ENCODE measurements at regions not wholly inside any gene's neighbourhood (a gene's known extent, or its start where the extent isn't known, plus 50 kb on each side); places are given as distances from the start of the nearest gene placed in this dataset.
"Not testable (repeated sequence)": the region's sequence is repeated elsewhere in the genome, so short reads cannot be mapped to it uniquely, and the experiment has no call there.

DNA sequence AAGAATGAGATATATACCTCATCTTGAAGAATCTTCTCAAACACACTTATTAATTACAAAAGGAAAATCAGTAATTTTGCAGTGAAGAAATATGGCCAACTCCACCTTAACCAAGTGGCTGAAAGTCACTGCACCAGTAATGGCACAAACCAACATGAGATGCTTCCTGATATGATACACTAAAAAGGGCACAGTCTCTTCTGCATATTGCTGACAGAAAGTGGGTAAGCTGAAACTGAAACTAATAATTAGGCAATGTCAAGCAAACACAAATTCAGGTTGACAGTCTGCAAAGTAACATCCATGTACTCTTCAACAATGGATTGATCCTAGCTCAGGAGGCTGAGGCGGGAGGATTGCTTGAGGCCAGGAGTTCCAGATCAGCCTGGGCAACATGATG lies 56.1 kb downstream of the ZNF22 start:
- FAIRE-seq, result not testable (repeated sequence)

DNA sequence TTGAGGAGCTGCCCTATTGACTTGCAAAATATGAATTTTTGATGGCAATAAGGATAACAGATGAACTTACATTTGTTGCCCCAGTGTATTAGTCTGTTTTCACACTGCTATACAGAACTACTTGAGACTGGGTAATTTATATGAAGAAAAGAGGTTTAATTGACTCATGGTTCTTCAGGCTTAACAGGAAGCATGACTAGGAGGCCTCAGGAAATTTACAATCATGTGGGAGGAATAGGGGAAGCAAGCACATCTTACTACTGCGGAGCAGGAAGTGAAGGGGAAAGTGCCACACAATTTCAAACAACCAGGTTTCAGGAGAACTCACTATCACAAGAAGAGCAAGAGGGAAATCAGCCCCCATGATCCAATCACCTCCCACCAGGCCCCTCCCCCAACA lies 57.9 kb downstream of the ZNF22 start:
- FAIRE-seq (no peak), DNase-seq (ENCODE audit: low spot score) (no peak)

More for the DNA sequence above, 56.1 kb downstream of the ZNF22 start:
- not testable (repeated sequence) for DNase-seq (ENCODE audit: low spot score)

DNA sequence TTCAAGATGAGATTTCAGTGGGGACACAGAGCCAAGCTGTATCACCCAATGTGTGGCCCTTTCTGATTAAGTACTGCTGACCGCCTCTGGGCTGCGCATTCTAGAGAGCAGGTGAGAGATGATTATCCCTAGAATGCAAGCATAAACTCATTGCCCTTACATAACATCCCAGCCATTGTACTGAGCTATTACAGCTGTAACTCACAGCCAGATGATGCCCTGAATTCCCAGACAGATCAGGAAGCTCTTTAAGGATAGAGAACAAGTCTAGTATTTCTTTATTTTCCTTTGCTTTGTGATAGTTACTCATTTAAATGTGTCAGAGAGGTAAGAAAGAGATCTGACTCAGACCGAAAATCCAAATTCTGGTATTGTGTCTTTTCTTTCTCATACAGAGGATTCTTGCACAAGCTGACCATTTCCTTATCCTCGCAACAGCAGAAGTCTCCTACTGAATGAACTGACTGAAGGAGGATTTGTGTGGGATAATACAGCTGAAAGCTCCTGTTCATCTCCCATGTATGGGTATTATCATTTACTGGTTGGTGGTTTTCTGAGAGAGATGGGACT lies 58.4 kb downstream of the ZNF22 start:
- no peak for DNase-seq (ENCODE audit: low spot score)
- FAIRE-seq, result no peak

DNA sequence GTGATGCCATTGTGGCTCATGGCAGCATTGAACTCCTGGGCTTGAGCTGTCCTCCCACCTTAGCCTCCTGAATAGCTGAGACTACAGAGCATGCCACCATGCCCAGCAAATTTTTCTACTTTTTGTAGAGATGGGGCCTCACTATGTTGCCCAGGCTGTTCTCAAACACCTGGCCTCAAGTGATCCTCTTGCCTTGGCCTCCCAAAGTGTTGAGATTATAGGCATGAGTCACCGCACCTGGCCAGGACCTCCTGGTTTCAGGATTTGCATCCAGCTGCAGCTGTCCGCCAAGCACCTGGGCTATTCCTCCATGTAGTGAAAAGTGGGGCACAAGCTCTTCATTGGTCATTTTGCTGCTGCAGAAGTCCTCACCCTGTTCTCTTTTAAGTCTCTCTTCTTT lies 58.9 kb downstream of the ZNF22 start:
- FAIRE-seq (no peak), DNase-seq (ENCODE audit: low spot score) (no peak)

DNA sequence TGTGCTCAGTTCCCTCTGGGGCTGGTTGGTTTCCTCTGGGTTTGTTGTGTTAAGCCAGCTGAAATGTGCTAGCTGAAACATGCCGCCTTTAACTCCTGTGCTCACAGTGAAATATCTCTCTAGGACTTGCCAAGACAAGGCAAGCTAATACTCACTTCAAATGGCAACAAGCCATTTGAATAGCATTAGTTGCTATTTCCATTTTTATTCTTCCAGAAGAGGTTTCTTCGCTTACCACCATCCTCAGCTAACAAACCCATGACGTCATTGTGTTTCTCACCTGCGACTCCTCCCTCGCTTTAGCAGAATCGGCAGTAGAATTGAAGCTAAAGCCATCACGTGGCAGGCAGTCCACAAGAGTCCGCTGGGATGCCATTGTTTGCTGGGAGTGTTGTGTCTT lies 61.3 kb downstream of the ZNF22 start:
- DNase-seq (ENCODE audit: low spot score) (no peak), FAIRE-seq (peak; percentile 63)

DNA sequence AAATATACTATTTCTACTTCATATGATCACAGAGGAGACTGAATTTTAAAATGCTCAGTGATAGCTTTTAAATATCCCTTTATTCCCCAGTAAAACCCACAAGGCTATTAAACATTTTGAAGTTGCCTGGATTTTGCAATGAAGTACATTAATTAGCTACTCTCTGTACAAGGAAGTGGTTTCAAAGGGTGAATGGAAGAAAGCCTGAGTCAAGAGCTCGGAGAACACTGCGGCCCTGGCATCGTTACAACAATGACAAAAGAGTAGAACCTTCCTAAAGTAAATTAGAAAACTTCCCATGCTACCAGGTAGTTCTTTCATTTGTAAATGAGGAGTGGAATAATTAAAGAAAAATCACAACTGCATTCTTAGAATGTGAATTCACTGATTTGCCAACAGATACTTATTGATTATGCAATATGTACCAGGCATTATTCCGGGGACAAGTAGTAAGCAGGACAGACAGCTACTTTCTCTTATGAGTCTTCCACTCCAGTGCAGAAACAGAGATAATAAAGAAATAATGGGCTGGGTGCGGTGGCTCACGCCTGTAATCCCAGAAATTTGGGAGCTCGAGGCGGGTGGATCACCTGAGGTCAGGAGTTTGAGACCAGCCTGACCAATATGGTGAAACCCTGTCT lies 63.0 kb downstream of the ZNF22 start:
- FAIRE-seq (no peak), DNase-seq (ENCODE audit: low spot score) (no peak)

DNA sequence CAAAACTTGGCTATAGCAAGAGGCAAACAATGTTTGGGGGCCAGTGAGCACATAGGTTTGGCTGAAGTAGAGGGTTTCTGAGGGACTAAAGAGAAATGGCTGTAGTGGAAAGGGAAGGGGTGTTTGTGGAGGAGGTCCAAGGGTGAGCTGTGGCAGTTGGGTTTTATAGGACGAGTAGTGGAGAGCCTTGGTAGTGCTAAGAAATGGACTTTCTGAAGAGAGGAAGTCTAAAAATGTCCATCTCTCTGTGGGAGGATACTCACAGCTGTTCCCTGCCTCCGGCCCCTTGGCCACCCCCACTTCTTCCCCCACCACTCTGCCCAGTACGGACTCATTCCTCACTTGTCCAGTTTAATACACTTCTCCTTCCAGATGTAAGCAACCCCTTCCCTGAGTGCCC lies 64.3 kb downstream of the ZNF22 start:
- no peak for DNase-seq (ENCODE audit: low spot score)
- no peak for FAIRE-seq

DNA sequence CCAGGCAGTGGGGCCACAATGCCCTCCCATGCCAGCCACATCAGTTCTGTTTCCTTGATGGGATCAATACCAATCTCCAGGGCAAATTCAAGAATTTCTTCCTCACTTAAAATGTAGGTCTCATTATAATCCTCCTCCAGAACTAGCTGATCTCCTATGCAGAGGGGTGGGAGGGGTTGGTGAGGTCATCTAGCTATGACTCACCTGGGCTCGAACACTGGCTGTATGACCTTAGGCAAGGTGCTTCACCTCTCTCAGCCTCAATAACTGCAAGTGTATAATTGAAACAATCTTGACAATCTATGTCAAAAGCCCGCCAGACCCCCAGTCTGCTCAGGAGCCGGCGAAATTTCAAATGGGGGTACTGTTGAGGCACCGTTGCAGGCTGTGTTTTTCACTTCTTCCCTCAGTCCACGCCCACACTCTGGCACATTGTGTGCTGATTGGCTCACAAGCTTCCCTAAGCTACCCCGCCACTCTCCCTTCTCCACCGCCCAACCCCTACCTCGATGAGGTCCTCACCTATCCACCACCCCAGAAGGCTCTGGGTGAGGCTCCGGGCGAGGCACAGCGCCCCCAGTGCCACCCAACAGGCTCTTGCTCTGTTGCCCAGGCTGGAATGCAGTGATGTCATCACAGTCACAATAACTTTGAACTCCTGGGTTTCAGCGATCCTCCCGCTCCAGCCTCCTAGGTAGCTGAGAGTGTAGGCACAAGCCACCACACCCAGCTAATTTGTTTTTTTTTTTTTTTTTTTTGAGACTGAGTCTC lies 70.5 kb downstream of the ZNF22 start:
- no peak for FAIRE-seq

DNA sequence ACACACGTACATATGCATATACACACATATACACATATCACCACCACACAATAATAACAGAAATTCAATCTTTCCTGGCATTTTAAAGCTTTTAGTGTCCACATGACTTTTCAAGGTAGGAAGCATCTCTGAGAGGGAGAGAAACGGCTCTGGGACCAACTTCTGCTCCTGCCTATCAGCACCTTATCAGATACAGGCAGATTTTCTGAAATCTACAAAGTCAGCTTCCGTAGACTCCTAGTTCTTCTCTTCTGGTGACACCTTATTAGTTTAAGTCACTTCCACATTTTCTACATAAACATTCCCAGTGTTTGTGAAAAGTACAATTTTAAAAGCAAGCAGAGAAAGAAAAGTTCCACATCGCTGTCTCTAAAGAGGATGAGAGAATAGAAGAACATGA lies 74.5 kb downstream of the ZNF22 start:
- no peak for FAIRE-seq
- no peak for DNase-seq (ENCODE audit: low spot score)

More for the DNA sequence above, 70.5 kb downstream of the ZNF22 start:
- DNase-seq (ENCODE audit: low spot score), result no peak

DNA sequence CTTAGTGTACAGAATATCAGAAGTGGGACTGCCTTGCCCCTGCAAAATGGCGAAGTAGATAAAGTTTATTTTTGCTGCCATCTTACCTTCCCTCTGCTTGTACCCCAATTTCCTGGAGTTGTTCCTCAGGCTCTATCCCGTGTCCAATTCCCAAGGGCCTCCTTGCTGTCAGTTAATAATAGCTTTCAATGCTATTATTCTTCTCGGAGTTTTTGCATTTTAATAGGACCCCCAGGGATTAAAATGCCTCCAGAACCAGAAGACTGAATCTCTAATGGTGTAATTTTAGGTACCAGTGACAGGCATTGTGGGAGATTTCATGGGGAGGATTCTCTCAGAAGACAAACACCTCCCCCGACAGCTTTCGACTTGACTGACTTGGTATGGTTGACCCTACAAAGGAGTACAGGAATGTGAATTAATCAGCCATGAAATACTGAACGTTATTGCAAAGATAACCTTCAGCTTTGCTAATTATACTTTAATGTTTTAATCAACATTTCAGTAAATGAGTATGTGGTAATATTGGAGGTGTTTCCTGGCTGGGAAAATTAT lies 75.2 kb downstream of the ZNF22 start:
- FAIRE-seq, result no peak
- no peak for DNase-seq (ENCODE audit: low spot score)

DNA sequence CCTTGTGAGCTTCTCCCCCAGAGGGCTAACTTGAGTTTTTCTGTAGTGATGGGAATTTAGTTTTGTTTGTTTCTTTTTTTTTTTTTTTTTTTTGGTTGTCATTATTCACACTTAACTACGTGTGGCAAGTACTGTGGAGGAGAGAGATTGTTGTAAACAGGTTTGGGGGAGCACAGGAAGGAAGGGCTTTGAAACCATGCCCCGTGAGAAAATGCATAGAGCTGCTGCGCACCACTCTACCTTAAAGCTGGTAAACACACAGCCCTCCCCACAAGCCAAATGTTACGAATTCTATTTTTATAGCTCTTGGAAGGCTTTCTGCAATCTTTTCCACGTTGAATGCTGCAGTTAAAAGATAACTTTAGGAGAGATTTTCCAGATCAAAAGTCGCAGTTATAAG lies 76.2 kb downstream of the ZNF22 start:
- no peak for DNase-seq (ENCODE audit: low spot score)
- FAIRE-seq, result no peak

DNA sequence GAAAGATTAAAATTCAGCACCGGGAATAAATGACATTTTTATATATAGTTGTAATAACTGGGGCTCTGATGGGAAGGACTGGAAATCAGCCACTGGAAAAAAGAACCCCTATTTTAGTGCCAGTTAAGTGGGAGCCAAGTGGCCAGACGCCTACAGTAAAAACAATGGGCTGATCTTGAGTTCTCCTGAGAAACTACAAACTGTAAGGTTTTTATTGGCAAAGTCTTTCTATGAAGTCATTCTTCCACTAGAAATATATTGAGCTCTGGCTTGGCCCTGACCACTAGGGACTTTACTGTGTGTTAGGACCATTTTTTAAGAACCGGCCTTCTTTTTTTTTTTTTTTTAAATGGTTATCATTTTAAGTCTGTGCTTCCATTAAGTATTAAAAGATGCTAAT lies 79.6 kb downstream of the ZNF22 start:
- no peak for DNase-seq (ENCODE audit: low spot score)
- FAIRE-seq, result no peak

DNA sequence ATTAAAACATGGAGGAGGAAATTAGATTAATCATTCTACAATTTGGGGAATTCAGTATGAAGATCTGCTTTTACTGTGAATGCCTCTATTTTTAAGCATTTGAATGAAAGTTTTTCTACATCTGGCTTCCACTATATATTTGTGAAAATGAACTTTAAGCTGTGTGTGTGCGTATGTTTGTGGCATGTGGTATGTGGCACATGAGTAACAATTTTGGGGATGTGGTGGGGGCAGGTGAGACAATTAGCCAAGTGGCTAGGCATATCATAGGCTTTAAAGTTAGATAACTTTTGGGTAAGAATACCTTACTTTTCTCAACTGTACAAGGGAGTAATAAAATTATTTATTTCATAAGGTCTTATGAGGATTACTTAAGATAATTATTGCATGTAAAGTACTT lies 81.5 kb downstream of the ZNF22 start:
- DNase-seq (ENCODE audit: low spot score), result no peak

DNA sequence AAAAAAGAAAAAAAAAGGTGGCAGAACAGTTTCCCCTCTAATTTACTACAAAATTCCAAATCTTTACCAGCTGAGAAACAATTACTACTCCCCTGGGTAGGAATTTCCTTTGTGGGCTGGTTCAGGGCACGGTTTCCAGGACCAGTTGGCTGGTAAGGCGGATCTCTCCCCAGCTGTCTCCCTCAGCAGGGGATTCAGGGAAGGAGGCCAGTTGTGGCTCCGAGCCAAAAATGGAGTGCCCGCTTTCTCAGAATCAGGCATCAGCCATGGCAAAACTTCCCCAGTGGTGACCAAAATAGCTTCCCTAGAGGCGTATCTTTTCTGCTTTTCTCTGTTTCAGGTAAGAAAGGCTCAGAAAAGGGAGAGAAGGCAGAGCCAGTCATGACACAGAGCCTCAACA lies 91.2 kb downstream of the ZNF22 start:
- DNase-seq (ENCODE audit: low spot score), result no peak
- no peak for FAIRE-seq

More for the DNA sequence above, 81.5 kb downstream of the ZNF22 start:
- FAIRE-seq, result no peak

DNA sequence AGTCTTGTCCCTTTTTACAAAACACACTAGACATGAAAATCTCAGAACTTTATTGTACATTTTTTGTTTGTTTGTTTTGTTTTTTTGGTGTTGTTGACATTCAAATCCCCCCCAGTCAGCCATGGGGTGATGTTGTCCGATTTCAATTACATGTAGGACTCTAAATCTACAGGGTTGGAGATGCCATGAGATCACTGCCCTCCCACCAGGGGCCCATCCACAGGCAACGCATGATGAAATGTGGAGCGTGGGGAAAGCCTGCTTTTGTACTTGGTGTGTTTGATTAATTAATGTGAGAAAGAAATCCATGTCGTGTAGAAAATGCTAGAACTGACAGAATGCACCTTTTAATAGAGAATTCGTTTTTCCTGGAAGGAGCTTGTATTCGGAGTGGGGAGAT lies 93.2 kb downstream of the ZNF22 start:
- no peak for FAIRE-seq
- DNase-seq (ENCODE audit: low spot score), result no peak

DNA sequence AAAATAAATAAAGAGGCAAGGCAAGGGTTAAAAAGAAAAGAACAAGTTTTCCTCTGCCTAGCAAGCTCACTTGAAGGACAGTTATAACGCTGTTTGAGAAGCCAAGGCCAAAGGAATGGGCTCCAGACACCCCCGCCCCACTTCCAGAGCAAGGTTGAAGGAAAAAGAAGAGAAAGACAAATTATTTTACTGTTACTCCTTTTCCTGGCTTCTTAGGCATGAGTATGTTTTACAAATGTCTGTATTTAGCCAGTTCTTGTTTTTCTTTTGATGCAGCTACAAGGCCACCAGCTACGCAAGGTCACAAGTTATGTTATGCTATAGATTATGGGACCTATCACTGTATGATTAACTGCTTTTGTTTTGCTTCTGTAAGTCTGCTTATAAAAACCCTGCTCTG lies 94.6 kb downstream of the ZNF22 start:
- FAIRE-seq, result no peak
- no peak for DNase-seq (ENCODE audit: low spot score)

DNA sequence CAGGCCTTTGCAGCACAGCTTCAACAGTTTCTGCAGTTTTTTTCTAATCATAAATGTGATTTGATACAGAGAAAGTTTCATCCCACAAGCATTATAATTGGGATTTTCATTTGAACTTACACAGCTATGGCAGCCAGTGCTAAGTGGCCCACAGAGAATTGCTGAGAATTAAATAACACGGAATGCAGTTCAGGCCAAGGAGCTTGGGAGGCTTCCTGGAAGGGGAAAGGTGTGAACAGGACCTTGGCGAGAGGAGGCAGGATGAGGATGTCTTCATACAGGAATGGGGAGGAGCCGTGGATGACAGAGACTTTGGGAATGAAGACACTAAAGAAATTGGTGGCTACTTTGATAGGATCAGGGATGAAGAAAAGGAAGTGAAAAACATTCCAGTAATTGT lies 95.3 kb downstream of the ZNF22 start:
- no peak for DNase-seq (ENCODE audit: low spot score)
- FAIRE-seq, result no peak

DNA sequence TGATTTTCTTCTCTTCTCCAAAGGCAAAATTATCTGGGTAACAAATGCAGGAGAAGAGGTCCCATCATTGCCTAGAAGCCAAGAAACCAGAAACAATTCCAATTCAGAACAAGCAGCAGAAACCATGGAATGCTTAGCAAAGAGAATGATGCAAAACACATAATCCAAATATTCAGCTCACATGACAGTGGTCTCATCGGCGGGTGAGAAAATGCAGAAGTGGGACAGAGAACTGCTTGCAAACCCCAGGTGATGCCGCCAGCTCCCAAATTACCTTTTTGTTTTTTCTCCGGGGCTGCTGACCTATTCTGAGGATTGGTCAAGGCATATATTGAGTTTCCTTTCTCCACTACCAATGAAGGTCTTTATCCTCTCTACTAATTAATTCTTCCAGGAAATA lies 99.7 kb downstream of the ZNF22 start:
- FAIRE-seq (no peak), DNase-seq (ENCODE audit: low spot score) (no peak)

DNA sequence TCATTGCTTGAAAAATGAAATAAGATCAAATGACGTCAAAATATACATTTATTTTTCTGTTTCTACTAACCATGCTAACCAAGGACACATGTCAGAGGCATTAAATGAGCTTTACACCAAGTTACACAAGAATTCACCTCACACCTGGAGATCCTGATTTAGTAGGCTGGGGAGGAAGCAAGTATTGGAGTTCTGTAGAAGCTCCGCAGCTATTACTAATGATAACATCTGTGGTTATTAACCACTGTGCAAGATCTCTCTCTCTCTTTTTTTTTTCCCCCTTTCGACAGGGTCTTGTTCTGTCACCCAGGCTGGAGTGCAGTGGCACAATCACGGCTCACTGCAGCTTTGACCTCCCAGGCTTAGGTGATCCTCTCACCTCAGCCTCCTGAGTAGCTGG lies 104.0 kb downstream of the ZNF22 start:
- DNase-seq (ENCODE audit: low spot score) (no peak), FAIRE-seq (no peak)

DNA sequence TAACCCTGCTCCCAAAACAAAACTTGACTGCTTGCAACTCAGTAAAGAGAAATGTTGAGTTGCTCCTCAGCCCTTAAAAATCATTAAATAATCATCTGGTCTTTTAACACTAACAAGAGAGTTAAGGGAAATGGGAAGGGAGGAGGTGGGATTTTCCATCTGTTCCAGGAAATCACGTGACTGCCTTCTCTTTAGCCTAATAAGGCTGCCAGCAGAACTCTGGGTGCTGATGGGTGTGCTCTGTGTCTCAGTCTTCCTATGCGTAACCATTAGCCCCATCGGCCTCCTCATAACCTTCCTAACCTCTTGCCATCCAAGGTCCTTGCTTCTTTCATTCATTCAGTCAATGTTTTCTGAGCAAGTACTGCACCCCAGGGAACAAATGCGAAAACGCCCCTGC lies 104.6 kb downstream of the ZNF22 start:
- FAIRE-seq; DNase-seq (ENCODE audit: low spot score): not testable (repeated sequence)

DNA sequence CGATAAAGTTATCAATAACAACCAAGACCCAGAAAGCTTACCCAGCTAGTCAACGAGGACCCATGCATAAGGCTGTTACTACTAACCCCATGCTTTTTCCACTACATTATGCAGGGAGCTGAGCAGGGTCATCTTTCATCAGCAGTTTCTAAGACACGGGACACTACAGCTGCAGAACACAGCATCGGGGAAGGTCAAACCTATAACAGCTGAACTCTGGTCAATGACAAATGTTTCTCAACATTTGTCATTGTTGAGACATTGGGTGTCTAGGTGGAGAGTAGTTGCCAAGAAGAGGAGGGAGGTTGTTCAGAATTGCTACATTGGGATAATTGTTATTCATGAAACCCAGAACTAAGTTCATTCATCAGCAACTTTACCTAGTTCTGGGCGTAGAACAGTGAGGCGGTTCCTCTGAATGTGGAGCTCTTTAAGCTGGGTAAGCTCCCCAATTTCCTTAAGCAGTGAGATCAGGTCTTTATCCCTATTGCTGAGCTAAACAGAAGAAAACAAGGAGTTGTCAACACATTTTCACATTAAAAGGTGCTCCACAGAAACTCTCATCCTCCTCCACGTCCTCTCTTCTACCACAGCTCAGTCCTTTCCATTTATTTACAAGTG lies 105.6 kb downstream of the ZNF22 start:
- FAIRE-seq (no peak), DNase-seq (ENCODE audit: low spot score) (no peak)

DNA sequence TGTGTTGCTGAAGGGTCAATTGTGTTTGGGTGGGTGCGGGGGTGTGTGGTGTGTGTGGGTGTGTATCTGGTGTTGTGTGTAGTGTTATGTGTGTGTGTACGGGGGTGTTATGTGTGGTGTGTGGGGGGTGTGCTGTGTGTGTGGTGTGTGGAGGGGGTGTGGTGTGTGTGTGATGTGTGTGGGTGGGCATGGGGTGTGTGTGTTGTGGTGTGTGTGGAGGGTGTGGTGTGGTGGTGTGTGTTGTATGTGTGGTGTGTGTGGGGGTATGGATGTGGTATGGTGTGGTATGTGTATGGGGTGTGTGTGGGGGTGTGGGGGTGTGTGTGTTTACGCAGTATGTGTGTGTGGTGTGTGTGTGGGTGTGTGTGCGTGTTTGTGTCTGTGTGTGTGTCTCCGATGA lies 110.8 kb downstream of the ZNF22 start:
- FAIRE-seq (peak; percentile 35), DNase-seq (ENCODE audit: low spot score) (no peak)
